ENCODE measurements at regions not wholly inside any gene's neighbourhood (a gene's known extent, or its start where the extent isn't known, plus 50 kb on each side); places are given as distances from the start of the nearest gene placed in this dataset.
"Not testable (repeated sequence)": the region's sequence is repeated elsewhere in the genome, so short reads cannot be mapped to it uniquely, and the experiment has no call there.

DNA sequence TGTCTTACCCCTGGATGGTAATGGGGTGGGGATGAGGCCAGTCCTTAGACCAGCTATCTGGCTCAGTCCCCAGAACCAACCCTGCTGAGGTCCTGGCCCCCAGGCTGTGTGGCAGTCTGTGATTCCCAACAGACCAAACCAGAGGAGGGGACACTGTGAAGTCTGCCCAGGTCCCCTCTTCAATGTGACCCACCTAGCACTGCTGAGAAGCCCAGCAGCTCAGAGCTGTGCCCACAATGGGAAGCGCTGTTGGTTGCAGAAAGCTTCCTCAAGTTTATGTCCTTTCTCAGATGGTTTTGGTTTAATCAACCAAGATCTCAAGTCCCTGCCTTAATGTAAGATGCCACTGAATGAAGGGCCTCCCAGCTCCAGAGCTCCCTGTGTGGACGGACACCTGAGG lies 114.7 kb upstream of the IGLL5 start:
- intact Hi-C loops (cut with DNase I) = no loop called here
- no peak for DNase-seq

DNA sequence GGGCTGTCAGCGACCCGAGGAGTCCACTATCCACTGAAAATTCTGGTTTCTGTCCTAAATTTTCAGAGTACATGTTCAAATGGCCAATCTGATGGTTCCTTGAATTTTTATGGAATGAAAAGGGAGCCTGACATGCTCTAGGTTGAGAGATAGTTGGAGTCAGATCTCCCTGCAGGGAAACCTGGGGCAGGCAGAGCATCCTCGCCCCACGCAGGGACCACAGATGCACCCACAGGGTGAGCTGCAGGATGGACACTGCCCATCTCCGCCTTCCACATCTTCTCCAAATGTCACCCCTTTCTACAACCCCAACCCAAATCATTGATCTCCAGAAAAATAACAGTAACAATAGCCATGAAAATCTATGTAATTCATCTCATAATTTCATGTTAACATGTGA lies 114.2 kb upstream of the IGLL5 start:
- intact Hi-C loops (cut with DNase I) = no loop called here

DNA sequence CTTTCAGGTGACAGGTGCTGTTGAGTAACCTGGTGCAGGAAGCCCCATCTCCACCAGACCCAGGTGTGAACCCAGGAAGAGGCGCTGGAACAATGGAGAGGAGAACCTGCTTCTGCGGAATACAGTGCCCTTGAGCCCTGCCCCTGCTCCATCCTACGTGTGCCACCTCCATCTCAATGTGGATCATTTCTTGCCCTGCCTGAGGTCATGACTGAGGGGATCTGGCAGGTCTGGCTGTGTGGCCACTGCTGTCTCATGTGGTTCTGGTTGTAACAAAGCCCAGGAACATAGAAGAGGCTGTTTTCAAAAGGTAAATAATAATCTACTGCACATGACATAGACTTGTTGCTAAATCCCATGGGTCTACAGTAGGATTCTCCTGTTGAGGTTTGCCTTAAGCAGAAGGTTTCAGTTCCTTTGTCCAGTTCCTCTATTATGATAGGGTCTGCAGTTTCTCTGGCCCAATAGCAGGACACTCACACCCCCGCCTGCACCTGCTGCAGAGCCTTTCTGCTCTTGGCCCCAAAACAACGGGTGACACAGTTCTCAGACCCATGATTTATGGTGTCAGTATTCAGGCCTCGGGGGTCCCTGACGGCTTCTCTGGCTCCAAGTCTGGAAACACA lies 113.5 kb upstream of the IGLL5 start:
- DNase-seq = no peak
- intact Hi-C loops (cut with DNase I) = no loop called here

More for the DNA sequence above, 114.2 kb upstream of the IGLL5 start:
- no peak for DNase-seq

DNA sequence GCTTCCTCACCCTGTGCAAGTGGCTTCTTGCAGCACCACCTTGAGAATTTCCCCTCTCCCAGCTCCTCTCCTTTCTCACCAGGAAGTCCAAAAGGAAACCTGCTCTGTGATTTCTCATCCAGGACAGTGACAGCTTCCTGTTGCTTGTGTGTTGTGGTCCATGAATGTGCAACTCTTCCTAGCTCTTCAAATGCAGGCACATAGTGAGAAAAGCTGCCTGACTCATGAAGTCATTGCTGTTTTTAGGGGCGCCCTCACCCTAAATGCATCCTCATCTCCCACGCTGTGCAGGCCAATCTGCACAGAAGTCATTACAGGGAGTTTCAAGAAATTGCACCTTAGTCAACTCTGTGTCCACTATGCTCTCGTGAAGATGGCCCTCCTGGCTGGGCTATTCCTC lies 112.9 kb upstream of the IGLL5 start:
- intact Hi-C loops (cut with DNase I); DNase-seq: not testable (repeated sequence)

DNA sequence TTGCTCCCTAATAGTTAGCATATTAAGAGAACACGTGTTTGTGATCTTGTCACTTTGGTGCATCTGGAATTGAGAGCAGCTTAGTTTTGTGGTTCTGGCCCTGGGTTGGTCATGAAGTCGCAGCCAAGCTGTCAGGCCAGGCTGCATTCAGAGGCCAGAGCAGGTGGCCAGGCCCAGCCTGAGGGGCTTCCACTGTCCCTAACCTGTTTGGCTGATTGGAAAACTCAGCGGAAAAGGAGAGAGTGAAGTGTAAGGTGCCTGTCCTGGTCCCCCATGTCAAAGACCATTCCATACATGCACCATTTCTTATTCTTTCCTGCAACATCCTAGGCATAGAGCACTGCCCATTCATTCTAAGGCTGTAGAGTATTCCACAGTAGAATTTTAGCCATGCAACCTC lies 111.5 kb upstream of the IGLL5 start:
- intact Hi-C loops (cut with DNase I) = no loop called here
- DNase-seq = no peak

DNA sequence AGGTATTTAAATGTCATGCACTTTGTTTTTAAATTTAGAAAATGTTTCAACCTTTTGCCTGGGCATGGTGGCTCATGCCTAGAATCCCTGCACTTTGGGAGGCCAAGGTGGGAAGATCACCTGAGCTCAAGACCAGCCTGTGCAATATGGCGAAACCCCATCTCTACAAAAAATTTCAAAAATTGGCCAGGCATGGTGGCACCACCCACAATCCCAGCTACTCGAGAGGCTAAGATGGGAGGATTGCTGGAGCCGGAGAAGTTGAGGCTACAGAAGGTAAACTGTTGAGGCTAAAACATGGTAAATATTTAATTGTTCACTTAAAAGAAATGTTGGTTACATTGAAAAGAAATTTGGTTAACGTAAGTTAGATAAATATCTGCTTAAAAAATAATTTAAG lies 108.4 kb upstream of the IGLL5 start:
- intact Hi-C loops (cut with DNase I) = no loop called here
- DNase-seq = no peak

DNA sequence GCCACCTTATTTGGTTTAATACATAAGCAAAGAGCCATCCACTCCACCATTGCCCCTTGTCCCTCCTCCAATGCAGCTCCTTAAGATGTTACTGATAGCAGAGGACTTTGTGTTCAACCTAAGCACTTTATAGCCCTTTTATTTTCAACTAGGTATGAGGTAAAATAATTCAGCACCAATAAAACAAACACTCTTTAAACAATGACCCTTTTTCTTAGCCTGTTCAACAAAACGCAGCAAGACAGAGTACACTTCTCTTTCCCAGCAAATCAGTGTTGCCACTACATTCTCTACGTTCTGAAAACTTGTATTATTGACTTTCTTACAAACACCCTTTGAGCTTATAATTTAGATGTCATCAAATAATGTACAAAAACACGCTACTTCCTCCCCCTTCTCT lies 104.0 kb upstream of the IGLL5 start:
- intact Hi-C loops (cut with DNase I) = no loop called here
- no peak for DNase-seq

DNA sequence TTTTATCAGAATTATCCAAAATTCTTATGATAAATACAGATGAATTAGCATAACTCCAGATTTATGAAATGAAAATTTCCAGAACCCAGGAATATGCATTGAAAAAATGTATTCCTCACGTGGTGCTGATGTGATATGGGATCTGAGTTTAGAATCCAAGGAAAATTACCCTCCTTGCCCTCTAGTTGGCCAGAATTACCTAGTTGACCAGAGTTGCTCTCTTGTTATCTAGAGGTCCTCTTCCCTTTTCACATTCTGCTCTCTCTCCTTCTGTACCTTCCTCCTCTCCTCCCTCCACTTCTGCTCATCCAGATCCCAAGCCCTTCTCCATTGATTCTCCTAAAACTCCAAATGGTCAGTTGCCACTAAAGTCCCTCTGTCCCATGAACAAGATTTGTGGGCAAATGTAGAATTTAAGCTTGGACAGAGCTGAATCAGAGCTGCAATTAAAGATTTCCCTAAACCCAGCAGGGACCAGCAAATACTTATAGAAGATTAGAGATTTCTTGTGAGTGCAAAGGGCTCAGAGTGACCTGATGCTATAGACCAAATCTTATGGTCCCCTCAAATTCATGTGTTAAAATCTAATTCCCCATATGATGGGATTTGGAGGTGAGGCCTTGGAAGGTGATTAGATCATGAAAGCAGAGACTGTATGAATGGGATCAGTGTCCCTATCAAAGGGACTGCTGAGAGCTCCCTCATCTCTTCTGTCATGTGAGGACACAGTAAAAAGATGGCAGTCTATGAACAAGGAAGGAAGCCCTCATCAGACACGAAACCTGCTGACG lies 103.2 kb upstream of the IGLL5 start:
- intact Hi-C loops (cut with DNase I) = no loop called here
- DNase-seq = no peak

DNA sequence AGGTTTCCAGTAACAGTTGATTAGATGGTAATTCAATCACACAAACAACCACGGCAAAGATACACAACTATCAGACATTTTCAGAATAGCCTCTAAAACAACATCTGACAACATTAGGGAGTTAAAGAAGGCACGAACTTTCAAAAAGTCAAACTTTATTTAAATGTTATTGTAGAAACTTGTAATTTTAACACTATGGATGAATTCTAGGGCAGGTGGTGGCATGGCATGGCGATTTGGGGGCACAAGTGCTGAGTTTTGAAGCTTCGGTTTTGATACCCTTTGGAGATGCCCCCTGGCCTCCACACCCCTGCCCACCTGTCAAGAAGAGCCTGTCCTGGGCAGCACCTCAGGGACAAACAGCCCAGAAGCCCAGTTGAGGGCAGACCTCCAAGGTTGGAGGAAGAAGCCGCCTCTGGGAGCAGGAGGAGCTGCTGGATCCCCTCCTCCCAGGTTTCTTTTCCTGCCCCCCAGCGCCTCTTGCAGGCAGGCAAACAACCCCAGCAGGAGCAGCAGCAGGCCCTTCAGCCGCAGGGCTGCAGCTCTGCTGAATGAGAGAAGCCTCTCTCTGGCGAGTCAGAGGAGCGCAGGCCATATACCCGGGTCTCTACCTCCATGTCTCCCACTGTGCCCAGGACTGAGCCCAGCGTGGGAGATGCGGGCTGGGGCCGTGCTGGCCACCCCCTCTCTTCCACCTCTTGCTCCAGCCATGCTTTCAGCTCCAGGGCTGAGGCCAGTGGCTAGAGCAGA lies 102.1 kb upstream of the IGLL5 start:
- intact Hi-C loops (cut with DNase I) = no loop called here
- no peak for DNase-seq

DNA sequence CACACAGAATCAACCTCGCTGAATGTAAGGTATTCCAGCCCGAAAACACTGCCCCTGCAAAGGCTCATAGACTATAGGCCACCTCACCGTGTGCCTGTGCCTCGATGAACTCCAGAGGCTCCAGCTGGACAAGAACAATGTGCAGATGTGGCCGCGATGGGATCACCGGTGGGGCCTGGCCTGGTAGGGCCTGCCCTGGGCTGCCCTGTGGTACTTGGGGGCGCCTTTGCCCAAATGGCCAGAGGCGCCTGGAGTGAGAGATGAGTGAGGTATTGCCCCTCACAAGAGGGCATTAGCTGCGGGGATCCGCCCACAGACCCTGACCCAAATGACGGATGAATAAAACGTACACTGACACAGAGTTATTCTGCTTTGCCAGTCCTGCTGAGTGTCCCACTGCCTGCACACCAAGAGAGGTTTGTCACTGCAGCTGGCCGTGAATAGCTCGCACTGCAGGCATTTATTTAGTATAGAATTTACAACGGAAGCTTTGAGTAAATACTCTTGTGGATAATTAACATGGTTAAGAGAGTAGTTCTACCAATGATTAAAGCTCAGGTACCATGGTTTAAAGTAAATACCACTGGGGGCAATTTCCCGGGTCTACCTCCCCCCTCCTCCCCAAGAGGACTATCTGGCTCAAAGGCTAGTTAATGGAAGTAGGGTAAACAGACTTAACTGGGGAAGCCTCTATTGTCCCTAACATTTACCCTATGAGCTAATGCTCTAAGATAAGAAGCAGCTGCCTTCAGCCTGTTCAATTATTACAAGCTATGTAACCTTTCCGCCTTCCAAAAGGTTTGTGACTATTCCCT lies 101.1 kb upstream of the IGLL5 start:
- DNase-seq = no peak
- intact Hi-C loops (cut with DNase I) = no loop called here

DNA sequence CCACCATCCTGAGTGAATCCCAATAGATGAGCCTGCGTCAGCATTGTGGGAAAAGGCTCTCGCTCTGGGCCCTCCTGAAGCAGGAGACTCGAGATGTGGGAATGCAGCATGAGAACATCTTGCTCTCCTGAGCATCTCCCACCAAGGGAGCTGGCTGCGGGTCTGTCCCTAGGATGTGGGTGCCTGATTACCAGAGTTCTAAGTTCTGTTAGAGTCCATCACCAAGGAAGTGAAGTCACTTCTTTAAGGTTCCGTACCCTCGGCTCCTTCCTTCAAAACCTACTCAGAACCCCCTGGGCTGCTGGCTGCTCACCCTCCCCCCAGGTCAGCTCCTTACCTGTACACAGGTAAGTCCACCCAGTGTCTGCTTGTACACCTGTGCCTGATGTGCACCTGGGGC lies 100.5 kb upstream of the IGLL5 start:
- DNase-seq = no peak
- intact Hi-C loops (cut with DNase I) = no loop called here

DNA sequence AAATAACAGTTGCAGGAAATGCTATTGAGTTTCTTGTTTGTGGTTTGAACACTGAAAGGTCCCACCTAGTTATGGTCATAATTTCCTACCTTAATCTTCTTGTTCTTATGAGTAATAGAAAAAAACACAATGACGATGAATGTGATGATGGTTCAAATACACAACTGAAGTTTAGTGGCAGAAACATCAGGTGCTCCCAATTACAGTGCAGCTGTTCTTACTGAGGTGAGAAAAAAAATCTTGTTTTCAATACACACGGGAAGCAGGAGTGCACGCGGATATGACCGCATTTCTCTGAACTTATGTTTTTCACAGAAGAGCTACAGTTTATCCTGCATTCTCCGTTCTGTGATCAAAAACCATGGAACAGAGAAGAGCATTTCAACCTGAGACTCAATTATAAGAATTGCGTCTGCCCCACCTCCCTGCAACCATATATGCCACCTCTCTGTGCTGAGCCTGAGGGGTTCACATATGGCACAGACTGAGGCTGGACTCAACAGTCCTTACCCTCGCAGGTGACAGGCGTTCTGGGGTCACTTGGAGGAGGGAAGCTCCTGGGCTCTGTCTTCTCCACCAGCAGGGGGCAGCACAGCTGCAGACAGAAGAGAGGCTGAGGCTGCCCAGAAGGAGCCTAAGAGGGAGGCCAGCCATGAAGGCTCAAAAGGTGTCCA lies 99.7 kb upstream of the IGLL5 start:
- intact Hi-C loops (cut with DNase I) = no loop called here
- peak in 6 of 10 donors; percentile 24 to 88 (median 47) for DNase-seq

DNA sequence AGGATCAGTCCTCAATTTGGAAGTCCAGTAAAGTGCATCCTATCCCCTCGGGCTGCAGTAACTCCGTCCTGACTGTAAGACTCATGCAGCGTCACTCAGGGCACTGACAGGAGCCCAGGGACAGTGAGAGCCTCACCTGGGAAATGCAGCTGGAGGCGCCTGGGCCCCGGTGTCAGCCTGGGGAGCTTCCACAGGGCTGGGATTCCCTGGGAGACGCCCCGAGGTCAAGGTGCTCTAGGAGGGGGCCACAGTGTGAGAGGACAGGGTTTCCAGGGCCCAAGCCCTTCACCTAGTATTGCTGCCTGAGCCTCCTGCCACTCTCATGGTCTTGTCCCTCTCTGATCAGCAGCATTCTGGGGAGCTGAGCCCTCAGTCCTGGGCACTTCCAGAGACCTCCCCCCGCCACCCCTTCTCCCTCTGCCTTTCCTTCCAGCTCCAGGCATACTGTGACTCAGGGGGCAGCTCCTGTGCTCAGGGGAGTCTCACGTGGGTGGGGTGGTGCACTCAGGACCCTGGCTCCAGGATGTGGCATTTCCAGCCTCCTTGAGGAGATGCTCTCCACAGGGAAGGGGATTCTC lies 99.1 kb upstream of the IGLL5 start:
- intact Hi-C loops (cut with DNase I) = no loop called here
- no peak for DNase-seq

DNA sequence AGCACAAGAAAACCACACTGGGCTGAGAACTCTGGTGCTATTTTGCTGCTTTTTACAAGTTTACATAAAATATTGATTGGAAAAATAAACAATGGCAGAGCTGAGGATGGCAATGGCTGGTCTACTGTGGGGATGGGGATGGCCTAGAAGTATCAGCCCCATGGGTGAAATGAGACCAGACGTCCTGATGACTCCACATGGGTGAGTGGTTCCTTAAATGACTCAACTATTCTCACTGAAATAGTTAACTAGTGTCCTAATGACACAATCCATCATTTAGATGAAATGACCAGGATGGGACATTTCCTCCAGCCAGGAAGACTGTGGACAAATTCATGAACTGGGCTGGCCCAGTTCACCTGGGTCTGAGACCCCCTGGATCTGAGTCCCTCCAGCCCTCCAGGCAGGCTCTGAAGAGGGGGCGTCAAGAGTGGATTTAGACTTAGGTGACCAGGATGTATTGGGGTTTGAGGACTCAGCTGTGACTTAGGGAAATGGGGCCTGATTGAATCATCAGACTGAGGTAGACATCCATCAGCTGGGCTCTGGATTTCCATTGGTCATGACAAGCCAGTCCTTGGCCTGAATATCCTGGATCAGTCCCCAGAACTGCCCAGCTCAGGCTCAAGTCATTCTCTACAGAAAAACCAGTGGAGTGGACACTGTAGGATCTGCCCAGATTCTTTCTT lies 98.2 kb upstream of the IGLL5 start:
- DNase-seq = no peak
- intact Hi-C loops (cut with DNase I) = no loop called here

DNA sequence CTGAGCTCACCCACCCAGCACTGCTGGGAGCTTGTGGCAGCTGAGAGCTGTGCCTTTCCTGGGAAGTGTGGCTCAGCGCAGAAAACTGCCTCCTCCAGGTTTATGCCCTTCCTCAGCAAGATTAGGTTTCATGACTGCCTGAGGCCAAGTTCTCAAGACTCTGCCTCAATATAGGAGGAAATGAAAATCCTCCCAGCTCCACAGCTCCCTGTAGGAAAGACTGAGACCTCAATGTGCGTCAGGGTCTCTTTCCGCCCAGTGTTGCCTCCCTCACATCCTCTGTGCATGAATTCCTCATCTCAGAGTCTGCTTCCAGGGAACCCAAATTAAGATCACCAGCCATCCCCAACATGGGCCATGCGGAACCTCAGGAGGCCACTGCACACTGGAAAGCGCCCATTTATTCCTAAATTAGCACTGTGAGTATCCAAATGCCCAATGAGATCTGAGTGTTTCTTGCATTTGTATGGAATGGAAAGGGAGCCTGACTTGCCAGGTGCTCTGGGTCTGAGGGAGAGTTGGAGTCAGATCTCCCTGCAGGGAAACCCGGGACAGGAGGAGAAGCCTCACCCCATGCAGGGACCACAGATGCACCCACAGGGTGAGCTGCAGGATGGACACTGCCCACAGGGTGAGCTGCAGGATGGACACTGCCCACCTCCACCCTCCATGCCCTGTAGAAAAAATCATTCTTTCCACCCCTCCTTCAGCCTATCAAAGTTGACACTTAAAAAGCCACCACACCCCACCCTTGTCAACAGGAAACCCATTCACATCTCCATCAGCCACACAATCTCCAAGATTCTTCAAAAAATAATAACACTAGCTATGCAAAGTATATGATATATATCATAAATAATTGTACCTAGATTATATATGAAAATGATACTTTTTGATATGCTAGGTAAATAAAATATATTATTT lies 97.4 kb upstream of the IGLL5 start:
- DNase-seq = no peak
- intact Hi-C loops (cut with DNase I) = no loop called here

DNA sequence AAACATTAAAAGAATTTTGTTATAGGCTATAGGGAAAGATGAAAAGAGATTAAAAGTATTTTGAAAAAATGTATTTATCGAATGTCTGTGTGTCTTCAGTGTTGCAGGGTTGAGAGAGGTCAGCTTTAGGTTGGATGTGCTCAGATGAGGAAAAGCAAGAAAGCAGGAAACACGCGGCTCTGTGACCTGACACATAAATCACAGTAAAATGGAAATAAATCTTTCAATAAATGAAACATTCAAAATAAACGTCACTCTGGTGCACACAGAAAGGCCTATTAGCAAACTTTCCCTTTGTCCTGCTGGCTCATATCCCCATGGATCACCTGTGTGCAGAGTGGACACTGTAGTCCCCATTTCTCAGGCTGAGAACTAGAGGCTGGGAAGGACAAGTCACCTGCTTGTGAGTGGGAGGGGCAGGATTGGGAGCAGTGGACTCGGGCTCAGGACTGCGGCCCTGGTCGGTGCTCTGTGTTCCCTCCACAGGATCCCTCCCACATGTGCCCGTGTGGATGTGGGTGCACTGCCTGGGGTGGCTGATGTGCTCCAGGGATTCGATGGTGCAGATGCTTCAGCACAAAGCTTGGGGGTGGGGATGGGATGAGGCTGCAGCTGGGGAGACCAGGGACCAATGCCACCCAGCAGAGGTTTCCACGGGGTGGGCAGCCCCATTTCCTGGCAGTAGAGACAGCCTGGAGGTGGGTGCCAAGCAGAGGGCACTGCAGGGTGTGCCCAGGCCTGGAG lies 96.0 kb upstream of the IGLL5 start:
- DNase-seq = no peak
- intact Hi-C loops (cut with DNase I) = no loop called here

DNA sequence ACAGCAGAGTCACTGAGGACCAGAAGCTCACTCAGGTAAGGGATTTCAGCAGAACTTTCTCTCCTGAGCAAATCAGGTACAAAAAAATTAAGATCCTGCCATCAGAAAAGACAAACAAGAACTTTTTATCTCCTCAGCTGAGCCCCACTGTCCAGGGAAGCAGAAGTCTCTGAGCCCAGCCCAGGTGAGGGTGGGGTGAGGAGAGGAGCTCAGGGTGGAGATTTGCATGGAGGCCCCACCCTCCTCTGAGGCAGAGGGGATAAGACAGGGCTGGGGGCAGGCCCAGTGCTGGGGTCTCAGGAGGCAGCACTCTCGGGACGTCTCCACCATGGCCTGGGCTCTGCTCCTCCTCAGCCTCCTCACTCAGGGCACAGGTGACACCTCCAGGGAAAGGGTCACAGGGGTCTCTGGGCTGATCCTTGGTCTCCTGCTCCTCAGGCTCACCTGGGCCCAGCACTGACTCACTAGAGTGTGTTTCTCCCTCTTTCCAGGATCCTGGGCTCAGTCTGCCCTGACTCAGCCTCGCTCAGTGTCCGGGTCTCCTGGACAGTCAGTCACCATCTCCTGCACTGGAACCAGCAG lies 95.3 kb upstream of the IGLL5 start:
- DNase-seq; intact Hi-C loops (cut with DNase I): not testable (repeated sequence)
